ENCODE measurements at regions not wholly inside any gene's neighbourhood (a gene's known extent, or its start where the extent isn't known, plus 50 kb on each side); places are given as distances from the start of the nearest gene placed in this dataset.

DNA sequence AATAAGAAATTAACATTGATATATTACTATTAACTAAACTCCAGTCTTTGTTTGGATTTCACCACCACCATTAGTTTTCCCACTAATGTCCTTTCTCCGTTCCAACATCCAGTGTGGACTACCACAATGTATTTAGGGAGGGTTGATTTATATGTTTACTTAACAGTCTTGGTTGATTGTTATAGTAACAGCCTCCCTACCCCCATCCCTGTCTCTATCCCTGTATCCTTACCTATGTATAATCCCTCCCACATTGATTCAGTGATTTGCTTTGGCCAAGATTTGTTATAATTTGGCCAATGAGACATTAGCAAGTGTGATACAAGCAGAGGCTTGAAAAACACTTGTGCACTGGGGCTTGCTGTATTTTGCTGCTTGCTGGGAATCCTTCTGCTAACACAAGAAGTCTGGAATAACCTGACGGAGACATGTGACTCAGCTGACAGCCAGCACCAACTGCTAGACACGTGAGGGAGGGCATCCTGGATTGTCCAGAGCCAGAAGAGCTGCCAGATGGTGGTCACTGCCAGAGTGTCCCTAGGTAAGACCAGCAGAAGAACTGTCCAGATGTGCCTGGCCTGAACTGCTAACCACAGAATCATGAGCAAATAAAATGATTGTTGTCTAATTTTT, 51.2 kb upstream of the TCF7 start:
- no peak for ATAC-seq

GRCh38 chr5:134059758-134060495, 54.6 kb upstream of the TCF7 start:
- DNase-seq: no peak
- 80 to 88% (median 86%) methylated on average over 8 of the region's 8 CpGs for WGBS, 4 donors
- Histone ChIP-seq H3K9me3 (no peaks in the 10 kb centered on the region), H3K36me3 (no peaks in the 10 kb centered on the region), H3K27ac (peak overlapping the region in 5 of 12 donors; percentile 47 to 71 (median 61)), H3K4me1 (peaks cover 0 to 13% (median 2%) of the 10 kb centered on the region in 12 donors), H3K4me3 (no peak overlapping the region), H3K27me3 (no peaks in the 10 kb centered on the region)
- ATAC-seq: peak in 1 of 4 donors; percentile 21
- intact Hi-C loops (cut with DNase I): no loop called here
- TF ChIP-seq POLR2A (IDR thresholded peaks at IDR 0.05) (no peak), CTCF (IDR thresholded peaks at IDR 0.05) (no peak)

More for the DNA sequence above, 51.2 kb upstream of the TCF7 start:
- TF ChIP-seq CTCF (IDR thresholded peaks at IDR 0.05) (no peak), POLR2A (IDR thresholded peaks at IDR 0.05) (no peak)
- DNase-seq: no peak
- peaks cover 0 to 13% (median 2%) of the 10 kb centered on the region in 12 donors for H3K4me1 ChIP-seq
- H3K27ac ChIP-seq: no peak overlapping the region
- WGBS, 4 donors: 33 to 49% (median 46%) methylated on average over 3 of the region's 3 CpGs
- no peaks in the 10 kb centered on the region for H3K9me3 ChIP-seq
- H3K4me3 ChIP-seq: no peak overlapping the region
- peaks cover 0 to under 1% (median 0%) of the 10 kb centered on the region in 9 donors for H3K27me3 ChIP-seq
- intact Hi-C loops (cut with DNase I): no loop called here
- H3K36me3 ChIP-seq: no peaks in the 10 kb centered on the region

DNA sequence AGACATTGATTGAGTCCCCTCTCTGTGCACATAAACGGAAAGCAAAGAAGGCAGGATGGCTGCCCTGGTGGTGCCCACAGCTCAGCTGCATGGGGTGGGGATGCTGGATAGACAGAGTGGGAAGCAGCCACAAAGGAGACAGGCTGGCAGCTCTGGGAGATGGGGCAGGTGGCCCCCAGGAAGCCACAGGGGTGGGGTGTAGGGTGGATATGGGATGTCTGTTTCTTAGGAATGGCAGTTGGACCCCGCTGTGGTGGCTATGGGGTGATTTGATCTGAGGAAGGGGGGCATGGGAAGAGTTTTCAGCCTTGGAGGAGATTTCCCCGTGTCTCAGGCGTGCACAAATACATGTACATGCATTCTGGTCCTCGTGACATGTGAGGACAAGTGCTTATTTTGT, 50.2 kb upstream of the VDAC1 start:
- Histone ChIP-seq H3K27me3 (no peaks in the 10 kb centered on the region), H3K36me3 (no peaks in the 10 kb centered on the region), H3K4me3 (no peak overlapping the region), H3K27ac (no peak overlapping the region), H3K9me3 (no peaks in the 10 kb centered on the region), H3K4me1 (peaks cover 0 to 13% (median 5%) of the 10 kb centered on the region in 12 donors)
- 80 to 93% (median 88%) methylated on average over 5 of the region's 5 CpGs for WGBS, 4 donors
- intact Hi-C loops (cut with DNase I): no loop called here
- DNase-seq (no peak), ATAC-seq (no peak)
- TF ChIP-seq CTCF (IDR thresholded peaks at IDR 0.05) (no peak), POLR2A (IDR thresholded peaks at IDR 0.05) (no peak)
